B cell (primary cell): ENCODE measurements at regions not wholly inside any gene's neighbourhood (a gene's known extent, or its start where the extent isn't known, plus 50 kb on each side); places are given as distances from the start of the nearest gene placed in this dataset.

Experiments
- EZH2 ChIP-seq: IDR thresholded peaks from 2 replicates; pipeline ENCODE4 v1.6.1; 2012; ENCODE audit warnings: borderline replicate concordance, low read depth, mild to moderate bottlenecking, moderate library complexity, low read length; ENCODE audit not compliant: insufficient read depth, poor library complexity, severe bottlenecking
- TF ChIP-seq, protein P1 (sequence below): fragments of 200-600 bp; IDR thresholded peaks from one replicate; pipeline ENCODE4 v1.8.0; 2022; ENCODE audit warnings: antibody characterized with exemption, mild to moderate bottlenecking

DNA sequence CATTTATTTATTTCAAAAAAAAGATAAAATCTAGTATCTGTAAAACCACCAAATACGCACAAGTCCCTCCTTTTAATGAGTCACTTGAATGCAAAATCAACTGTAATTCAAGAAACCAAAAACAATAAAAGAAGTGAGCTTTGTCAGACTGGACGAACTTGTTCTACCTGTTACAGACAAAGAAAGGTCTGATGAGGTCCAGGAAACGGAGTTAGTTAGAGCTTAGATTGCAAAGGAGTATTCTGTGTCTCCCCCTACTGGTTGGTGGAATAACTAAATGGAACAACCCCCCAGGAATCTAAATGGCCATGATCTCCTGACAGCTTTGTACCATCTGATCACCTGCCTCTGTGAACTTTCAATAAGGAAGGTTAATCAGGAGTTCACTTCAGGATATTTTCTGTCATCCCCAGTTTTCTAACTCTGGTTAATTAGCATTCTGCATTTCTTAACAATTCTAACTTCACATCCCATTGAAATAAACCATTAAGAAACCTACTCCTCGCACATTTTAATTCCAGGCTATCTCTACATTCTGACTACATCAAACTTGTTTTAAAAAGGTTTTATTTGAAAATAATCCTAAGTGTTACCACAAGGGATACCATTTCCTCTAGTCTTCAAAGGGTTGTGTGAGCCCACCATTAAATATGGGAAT lies 333.0 kb upstream of the SATB1 start:
- TF ChIP-seq, protein P1, sequence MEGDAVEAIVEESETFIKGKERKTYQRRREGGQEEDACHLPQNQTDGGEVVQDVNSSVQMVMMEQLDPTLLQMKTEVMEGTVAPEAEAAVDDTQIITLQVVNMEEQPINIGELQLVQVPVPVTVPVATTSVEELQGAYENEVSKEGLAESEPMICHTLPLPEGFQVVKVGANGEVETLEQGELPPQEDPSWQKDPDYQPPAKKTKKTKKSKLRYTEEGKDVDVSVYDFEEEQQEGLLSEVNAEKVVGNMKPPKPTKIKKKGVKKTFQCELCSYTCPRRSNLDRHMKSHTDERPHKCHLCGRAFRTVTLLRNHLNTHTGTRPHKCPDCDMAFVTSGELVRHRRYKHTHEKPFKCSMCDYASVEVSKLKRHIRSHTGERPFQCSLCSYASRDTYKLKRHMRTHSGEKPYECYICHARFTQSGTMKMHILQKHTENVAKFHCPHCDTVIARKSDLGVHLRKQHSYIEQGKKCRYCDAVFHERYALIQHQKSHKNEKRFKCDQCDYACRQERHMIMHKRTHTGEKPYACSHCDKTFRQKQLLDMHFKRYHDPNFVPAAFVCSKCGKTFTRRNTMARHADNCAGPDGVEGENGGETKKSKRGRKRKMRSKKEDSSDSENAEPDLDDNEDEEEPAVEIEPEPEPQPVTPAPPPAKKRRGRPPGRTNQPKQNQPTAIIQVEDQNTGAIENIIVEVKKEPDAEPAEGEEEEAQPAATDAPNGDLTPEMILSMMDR: peak; percentile 87
- no peak for TF ChIP-seq EZH2
